OCI-LY7 (cell line): ENCODE measurements at regions not wholly inside any gene's neighbourhood (a gene's known extent, or its start where the extent isn't known, plus 50 kb on each side); places are given as distances from the start of the nearest gene placed in this dataset.

Experiments used
- EZH2phosphoT487 ChIP-seq: fragments of 200-600 bp; sonication (generic); IDR thresholded peaks from 2 replicates; pipeline ENCODE4 v1.6.1; 2018; ENCODE audit warnings: low read depth, borderline replicate concordance, mild to moderate bottlenecking, mixed run types, antibody characterized with exemption, low read length, moderate library complexity, mixed read lengths
- TF ChIP-seq, protein P1 (sequence below): fragments of 200-600 bp; sonication (generic); conservative IDR thresholded peaks from 2 replicates; pipeline ENCODE4 v1.5.1; 2014; ENCODE audit warnings: mild to moderate bottlenecking, antibody characterized with exemption, low read length, moderate library complexity, mixed read lengths

DNA sequence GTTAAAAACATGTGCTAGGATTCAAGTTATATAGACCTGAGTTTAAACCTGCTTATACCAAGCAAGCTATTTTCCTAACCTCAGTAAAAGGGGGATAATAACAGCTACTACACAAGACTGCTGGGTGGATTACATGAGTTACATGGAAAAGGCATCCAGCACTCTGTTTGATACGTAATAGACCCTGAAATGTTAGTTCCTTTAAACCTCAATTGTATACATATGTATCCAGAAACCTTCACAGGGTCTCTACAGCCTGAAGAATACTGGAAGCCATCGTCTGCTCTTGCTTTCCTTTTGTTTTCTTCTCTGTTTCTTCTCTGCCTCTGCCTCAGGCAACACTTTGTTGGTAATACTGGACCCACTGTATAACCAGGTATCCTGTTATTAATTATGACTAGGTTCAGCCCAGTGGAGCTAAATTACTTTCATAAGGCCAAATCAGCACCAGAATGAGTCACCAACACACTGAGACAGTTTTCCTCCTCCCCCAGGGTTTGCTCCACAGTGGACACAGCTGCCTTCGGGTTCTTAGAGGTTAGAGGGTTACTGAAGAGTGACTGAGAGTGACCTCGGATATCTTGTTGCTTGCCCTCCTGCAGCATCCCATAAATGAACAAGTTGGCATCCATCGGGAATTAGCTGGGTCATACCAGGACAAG lies 127.1 kb downstream of the CAPZA3 start:
- TF ChIP-seq, protein P1, sequence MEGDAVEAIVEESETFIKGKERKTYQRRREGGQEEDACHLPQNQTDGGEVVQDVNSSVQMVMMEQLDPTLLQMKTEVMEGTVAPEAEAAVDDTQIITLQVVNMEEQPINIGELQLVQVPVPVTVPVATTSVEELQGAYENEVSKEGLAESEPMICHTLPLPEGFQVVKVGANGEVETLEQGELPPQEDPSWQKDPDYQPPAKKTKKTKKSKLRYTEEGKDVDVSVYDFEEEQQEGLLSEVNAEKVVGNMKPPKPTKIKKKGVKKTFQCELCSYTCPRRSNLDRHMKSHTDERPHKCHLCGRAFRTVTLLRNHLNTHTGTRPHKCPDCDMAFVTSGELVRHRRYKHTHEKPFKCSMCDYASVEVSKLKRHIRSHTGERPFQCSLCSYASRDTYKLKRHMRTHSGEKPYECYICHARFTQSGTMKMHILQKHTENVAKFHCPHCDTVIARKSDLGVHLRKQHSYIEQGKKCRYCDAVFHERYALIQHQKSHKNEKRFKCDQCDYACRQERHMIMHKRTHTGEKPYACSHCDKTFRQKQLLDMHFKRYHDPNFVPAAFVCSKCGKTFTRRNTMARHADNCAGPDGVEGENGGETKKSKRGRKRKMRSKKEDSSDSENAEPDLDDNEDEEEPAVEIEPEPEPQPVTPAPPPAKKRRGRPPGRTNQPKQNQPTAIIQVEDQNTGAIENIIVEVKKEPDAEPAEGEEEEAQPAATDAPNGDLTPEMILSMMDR: no peak
- no peak for TF ChIP-seq EZH2phosphoT487
